ENCODE measurements at regions not wholly inside any gene's neighbourhood (a gene's known extent, or its start where the extent isn't known, plus 50 kb on each side); places are given as distances from the start of the nearest gene placed in this dataset.

DNA sequence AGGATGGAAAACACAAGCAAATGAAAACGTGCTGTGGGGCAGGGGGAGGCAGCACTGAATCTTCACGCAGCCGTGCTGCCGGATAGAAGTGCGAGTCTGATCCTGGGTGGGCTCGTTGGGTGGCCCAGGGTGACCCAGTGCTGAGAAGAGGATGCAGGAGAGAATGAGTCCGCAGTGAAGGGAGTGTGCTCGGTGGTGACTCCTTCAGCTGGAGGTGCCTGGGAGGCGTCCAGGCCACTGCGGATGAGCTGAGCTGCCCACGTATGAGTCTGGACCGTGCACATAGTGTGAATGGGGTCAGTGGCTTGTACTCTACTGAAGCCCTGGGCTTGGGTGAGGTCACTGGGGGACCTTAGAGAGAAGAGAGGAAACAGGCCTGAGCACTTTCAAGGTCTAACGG, 190.0 kb upstream of the MGMT start:
- TF ChIP-seq, protein P1, sequence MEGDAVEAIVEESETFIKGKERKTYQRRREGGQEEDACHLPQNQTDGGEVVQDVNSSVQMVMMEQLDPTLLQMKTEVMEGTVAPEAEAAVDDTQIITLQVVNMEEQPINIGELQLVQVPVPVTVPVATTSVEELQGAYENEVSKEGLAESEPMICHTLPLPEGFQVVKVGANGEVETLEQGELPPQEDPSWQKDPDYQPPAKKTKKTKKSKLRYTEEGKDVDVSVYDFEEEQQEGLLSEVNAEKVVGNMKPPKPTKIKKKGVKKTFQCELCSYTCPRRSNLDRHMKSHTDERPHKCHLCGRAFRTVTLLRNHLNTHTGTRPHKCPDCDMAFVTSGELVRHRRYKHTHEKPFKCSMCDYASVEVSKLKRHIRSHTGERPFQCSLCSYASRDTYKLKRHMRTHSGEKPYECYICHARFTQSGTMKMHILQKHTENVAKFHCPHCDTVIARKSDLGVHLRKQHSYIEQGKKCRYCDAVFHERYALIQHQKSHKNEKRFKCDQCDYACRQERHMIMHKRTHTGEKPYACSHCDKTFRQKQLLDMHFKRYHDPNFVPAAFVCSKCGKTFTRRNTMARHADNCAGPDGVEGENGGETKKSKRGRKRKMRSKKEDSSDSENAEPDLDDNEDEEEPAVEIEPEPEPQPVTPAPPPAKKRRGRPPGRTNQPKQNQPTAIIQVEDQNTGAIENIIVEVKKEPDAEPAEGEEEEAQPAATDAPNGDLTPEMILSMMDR (IDR thresholded peaks at IDR 0.05): no peak
- TF ChIP-seq POLR2AphosphoS5 (IDR thresholded peaks at IDR 0.05): no peak

All from sigmoid colon (tissue), 4 donors.